Tibial nerve (tissue), 4 donors: ENCODE measurements at regions not wholly inside any gene's neighbourhood (a gene's known extent, or its start where the extent isn't known, plus 50 kb on each side); places are given as distances from the start of the nearest gene placed in this dataset.
"Not testable (repeated sequence)": the region's sequence is repeated elsewhere in the genome, so short reads cannot be mapped to it uniquely, and the experiment has no call there.

Experiments used
- DNase-seq, 2 donors: peaks; one replicate each; pipeline ENCODE4 v3.0.0-alpha.2; 2019; ENCODE audit warnings: low spot score in 2 of 2
- H3K27ac ChIP-seq, 4 donors: fragments of 200-600 bp; sonication (generic) in 3 of 4; one replicate each; pipeline ENCODE4 v1.5.1; 2017 to 2019; ENCODE audit warnings: mild to moderate bottlenecking in 1 of 4
- H3K27me3 ChIP-seq, 2 donors: fragments of 200-600 bp; sonication (generic) in 1 of 2; one replicate each; pipeline versions ENCODE4 v1.5.1 to v1.6.0; 2017 to 2019
- H3K36me3 ChIP-seq, 3 donors: fragments of 200-600 bp; sonication (generic); one replicate each; pipeline ENCODE4 v1.5.1; 2018 to 2019
- H3K4me1 ChIP-seq, 4 donors: fragments of 200-600 bp; sonication (generic) in 3 of 4; one replicate each; pipeline ENCODE4 v1.5.1; 2017 to 2019
- H3K4me3 ChIP-seq, 4 donors: fragments of 200-600 bp; sonication (generic) in 3 of 4; one replicate each; pipeline ENCODE4 v1.5.1; 2017 to 2019; ENCODE audit warnings: mild to moderate bottlenecking in 1 of 4, moderate library complexity in 1 of 4
- H3K9me3 ChIP-seq, 4 donors: fragments of 200-600 bp; sonication (generic) in 3 of 4; one replicate each; pipeline ENCODE4 v1.5.1; 2017 to 2019
- EP300 ChIP-seq, 2 donors: sonication (generic); formaldehyde crosslinking; IDR thresholded peaks; one replicate each; pipeline ENCODE4 v1.6.1; 2017; ENCODE audit warnings: antibody characterized with exemption in 2 of 2, mild to moderate bottlenecking in 1 of 2
- POLR2A ChIP-seq, 2 donors: fragments of 450-650 bp; IDR thresholded peaks; one replicate each; pipeline ENCODE4 v1.6.1; 2017; ENCODE audit warnings: antibody characterized with exemption in 2 of 2, mild to moderate bottlenecking in 2 of 2, moderate library complexity in 2 of 2
- WGBS, 2 donors: methylation state at CpG; one replicate each; pipeline ENCODE4 v1.1.5; 2018; 5-methylcytosine and 5-hydroxymethylcytosine counted together
- TF ChIP-seq, protein P1 (sequence below), 5 experiments: fragments of 200-600 bp in 3 of 5; fragments of 450-650 bp in 2 of 5; sonication (generic) in 3 of 5; IDR thresholded peaks; one replicate each; pipeline ENCODE4 v1.5.1; 2016 to 2019; ENCODE audit warnings: antibody characterized with exemption in 5 of 5, mild to moderate bottlenecking in 3 of 5, moderate library complexity in 2 of 5

DNA sequence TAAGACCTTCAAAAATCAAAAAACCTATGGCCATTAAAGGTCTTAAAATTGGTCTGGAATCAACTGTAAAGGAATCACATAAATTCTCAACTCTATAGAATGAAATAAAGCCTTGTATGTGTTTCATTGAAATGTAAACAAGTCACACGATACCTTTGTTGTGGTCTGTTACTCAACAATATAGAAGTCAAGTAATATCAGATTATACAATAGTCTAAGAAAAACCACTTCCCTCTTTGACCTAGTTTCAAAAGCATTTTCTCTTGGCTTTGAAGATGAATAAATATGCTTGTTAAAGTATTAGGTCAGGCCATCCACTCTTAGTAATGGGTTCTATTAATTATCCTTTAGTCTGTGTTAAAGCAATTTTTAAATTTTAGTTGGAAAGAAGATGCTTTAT is 79.8 kb upstream of the DIO2 start:
- H3K4me1 ChIP-seq = no peaks in the 10 kb centered on the region
- 71 to 88% methylated on average over 1 of the region's 1 CpG for WGBS, 2 donors
- no peaks in the 10 kb centered on the region for H3K36me3 ChIP-seq
- TF ChIP-seq EP300 (IDR thresholded peaks at IDR 0.05) (no peak), POLR2A (IDR thresholded peaks at IDR 0.05) (no peak)
- TF ChIP-seq, protein P1, sequence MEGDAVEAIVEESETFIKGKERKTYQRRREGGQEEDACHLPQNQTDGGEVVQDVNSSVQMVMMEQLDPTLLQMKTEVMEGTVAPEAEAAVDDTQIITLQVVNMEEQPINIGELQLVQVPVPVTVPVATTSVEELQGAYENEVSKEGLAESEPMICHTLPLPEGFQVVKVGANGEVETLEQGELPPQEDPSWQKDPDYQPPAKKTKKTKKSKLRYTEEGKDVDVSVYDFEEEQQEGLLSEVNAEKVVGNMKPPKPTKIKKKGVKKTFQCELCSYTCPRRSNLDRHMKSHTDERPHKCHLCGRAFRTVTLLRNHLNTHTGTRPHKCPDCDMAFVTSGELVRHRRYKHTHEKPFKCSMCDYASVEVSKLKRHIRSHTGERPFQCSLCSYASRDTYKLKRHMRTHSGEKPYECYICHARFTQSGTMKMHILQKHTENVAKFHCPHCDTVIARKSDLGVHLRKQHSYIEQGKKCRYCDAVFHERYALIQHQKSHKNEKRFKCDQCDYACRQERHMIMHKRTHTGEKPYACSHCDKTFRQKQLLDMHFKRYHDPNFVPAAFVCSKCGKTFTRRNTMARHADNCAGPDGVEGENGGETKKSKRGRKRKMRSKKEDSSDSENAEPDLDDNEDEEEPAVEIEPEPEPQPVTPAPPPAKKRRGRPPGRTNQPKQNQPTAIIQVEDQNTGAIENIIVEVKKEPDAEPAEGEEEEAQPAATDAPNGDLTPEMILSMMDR (IDR thresholded peaks at IDR 0.05) = no peak
- no peak overlapping the region for H3K4me3 ChIP-seq
- H3K27ac ChIP-seq = no peak overlapping the region
- H3K27me3 ChIP-seq = no peaks in the 10 kb centered on the region
- H3K9me3 ChIP-seq = peaks cover 0 to 6% (median 2%) of the 10 kb centered on the region in 4 donors
- no peak for DNase-seq

DNA sequence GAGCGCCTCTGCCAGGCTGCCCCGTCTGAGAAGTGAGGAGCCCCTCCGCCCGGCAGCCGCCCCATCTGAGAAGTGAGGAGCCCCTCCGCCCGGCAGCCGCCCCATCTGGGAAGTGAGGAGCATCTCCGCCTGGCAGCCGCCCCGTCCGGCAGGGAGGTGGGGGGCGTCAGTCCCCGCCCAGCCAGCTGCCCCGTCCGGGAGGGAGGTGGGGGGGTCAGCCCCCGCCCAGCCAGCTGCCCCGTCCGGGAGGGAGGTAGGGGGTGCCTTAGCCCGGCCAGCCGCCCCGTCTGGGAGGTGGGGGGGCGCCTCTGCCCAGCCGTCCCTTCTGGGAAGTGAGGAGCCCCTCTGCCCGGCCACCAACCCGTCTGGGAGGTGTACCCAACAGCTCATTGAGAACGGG is 75.4 kb upstream of the DIO2 start:
- peaks cover 0 to 13% (median 2%) of the 10 kb centered on the region in 4 donors for H3K9me3 ChIP-seq
- H3K4me1 ChIP-seq, H3K4me3 ChIP-seq, H3K27ac ChIP-seq, H3K36me3 ChIP-seq, H3K27me3 ChIP-seq, DNase-seq: not testable (repeated sequence)
- WGBS, 2 donors = 98% methylated on average over 16 to 19 of the region's 27 CpGs

DNA sequence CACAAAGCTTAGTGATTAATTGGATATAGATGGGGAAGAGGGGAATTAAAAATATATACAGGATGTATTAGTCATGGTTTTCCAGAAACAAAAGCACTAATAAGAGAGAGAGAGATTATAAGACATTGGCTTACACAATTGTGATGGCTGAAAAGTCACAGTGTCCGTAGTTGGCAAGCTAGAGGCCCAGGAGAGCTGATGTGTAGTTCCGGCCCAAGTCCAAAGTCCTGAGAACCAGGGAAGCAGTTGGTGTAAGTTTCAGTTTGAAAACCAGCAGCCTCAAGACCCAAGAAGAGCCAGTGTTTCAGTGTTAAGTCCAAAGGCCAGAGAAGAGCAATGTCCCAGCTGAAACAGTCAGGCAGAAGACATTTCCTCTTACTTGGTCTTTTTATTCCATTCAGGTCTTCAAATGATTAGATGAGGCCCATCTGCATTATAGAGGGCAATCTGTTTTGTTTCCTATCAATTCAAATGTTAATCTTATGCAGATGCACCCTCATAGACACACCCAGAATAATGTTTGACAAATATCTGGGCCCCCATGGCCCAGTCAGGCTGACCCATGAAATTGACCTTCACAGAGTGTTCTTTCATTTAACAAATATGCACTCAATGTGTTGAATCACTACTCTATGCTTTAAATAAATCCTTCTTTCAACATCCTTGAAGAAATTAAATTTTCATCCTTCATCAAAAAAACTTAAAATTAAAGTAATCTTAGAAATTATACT is 67.2 kb upstream of the DIO2 start:
- H3K27me3 ChIP-seq = no peaks in the 10 kb centered on the region
- no peak overlapping the region for H3K4me3 ChIP-seq
- peak; percentile 12 to 14 for DNase-seq
- no peaks in the 10 kb centered on the region for H3K9me3 ChIP-seq
- TF ChIP-seq POLR2A (IDR thresholded peaks at IDR 0.05) (no peak), EP300 (IDR thresholded peaks at IDR 0.05) (no peak)
- TF ChIP-seq, protein P1 (IDR thresholded peaks at IDR 0.05) = no peak
- H3K36me3 ChIP-seq = no peaks in the 10 kb centered on the region
- H3K4me1 ChIP-seq = no peaks in the 10 kb centered on the region
- WGBS, 2 donors = 75 to 84% methylated on average over 2 of the region's 2 CpGs
- peak overlapping the region in 1 of 4 donors; percentile 48 for H3K27ac ChIP-seq

DNA sequence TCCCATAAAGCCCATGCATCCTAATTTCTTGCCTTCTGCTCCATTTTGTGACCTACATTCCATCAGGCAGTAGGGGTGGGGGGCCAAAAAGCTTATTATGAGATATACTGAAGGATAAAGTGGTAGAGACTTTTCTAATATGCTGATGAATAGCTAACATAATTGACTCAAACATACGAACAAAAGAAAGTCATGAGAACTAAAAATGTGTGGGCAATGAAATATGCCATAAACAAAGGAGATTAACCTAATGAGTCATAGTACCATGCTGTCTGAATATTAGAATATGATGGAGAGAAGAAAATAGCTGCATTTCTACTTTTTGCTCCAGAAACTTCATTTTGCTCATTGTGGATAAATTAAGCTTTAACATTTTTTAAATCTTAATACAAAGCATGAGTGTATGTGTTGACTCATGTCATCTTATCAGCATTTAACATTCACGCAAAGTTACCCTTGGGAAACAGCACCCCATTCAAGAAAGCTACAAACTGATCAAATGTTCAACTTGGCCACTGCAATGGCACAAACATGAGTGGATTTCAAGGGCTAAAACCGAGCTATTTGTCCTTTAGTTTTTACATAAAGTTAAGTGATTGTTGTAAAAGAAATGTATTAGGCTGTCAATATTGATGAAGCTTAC is 64.0 kb upstream of the DIO2 start:
- no peak overlapping the region for H3K4me3 ChIP-seq
- H3K36me3 ChIP-seq = no peaks in the 10 kb centered on the region
- no peaks in the 10 kb centered on the region for H3K27me3 ChIP-seq
- WGBS, 2 donors = 47% methylated on average over 3 of the region's 3 CpGs
- H3K27ac ChIP-seq = peak overlapping the region in 2 of 4 donors; percentile 38 to 41
- H3K4me1 ChIP-seq = no peaks in the 10 kb centered on the region
- TF ChIP-seq EP300 (IDR thresholded peaks at IDR 0.05) (no peak), POLR2A (IDR thresholded peaks at IDR 0.05) (no peak)
- TF ChIP-seq, protein P1 (IDR thresholded peaks at IDR 0.05) = no peak
- H3K9me3 ChIP-seq = no peaks in the 10 kb centered on the region
- DNase-seq = no peak

DNA sequence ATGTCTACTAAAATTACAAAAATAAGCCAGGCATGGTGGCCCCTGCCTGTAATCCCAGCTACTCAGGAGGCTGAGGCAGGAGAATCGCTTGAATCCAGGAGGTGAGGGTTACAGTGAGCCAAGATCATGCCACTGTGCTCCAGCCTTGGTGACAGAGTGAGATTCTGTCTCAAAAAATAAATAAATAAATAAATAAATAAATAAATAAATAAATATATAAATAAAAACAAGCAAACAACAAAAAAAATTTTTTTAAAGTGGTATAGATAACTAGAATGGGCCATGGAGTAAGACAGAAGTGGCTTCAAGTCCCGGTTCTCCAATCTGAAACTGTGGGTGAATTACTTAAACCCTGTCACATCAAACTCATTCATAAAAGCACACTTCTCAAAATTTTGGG is 63.0 kb upstream of the DIO2 start:
- not testable (repeated sequence) for DNase-seq, H3K9me3 ChIP-seq, H3K4me1 ChIP-seq, H3K4me3 ChIP-seq, H3K27me3 ChIP-seq, H3K36me3 ChIP-seq, H3K27ac ChIP-seq
- 91 to 95% methylated on average over 2 of the region's 2 CpGs for WGBS, 2 donors

DNA sequence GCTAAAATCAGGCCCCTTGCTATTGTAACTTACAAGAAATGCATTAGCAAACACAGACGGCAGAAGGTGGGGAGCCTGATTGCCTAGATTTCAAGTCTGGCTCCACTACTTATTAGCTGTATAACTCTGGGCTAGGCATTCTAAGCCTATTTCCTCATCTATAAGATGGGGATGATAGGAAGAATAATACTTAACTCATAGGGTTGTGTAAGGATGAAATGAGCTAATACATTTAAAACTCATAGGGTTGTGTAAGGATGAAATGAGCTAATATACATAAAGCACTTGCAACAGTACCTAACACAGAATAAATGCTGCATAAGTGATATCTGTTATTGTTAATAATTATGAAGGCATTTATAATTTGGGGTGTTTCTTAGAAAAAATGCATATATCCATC is 60.1 kb upstream of the DIO2 start:
- Histone ChIP-seq H3K9me3 (no peaks in the 10 kb centered on the region), H3K36me3 (no peaks in the 10 kb centered on the region), H3K27me3 (no peaks in the 10 kb centered on the region), H3K4me1 (no peaks in the 10 kb centered on the region), H3K4me3 (no peak overlapping the region), H3K27ac (no peak overlapping the region)
- no peak for DNase-seq
- no peak for TF ChIP-seq EP300 (IDR thresholded peaks at IDR 0.05)
- TF ChIP-seq, protein P1 (IDR thresholded peaks at IDR 0.05) = no peak
- WGBS, 2 donors = 88 to 100% methylated on average over 1 of the region's 1 CpG
